Chondrocyte (in vitro differentiated cells): ENCODE measurements at regions not wholly inside any gene's neighbourhood (a gene's known extent, or its start where the extent isn't known, plus 50 kb on each side); places are given as distances from the start of the nearest gene placed in this dataset.
"Not testable (repeated sequence)": the region's sequence is repeated elsewhere in the genome, so short reads cannot be mapped to it uniquely, and the experiment has no call there.

Experiments used
- DNase-seq: peaks from one replicate; pipeline ENCODE4 v3.0.0; 2021; ENCODE audit warnings: mixed read lengths, low spot score
- H3K27ac Mint-ChIP-seq: one replicate; pipeline ENCODE4 v1.8.0; 2021; ENCODE audit warnings: mild to moderate bottlenecking, moderate library complexity, mixed read lengths; ENCODE audit not compliant: unreplicated experiment
- H3K27me3 Mint-ChIP-seq: 2 replicates; pipeline ENCODE4 v1.8.0; 2021; ENCODE audit warnings: low read depth, mixed read lengths
- H3K36me3 Mint-ChIP-seq: 2 replicates; pipeline ENCODE4 v1.8.0; 2021; ENCODE audit warnings: low read depth, mixed read lengths
- H3K4me1 Mint-ChIP-seq: 2 replicates; pipeline ENCODE4 v1.8.0; 2021; ENCODE audit warnings: low read depth, mild to moderate bottlenecking, mixed read lengths
- H3K4me3 Mint-ChIP-seq: one replicate; pipeline ENCODE4 v1.8.0; 2021; ENCODE audit warnings: mild to moderate bottlenecking, moderate library complexity, mixed read lengths; ENCODE audit not compliant: unreplicated experiment
- H3K9me3 Mint-ChIP-seq: 2 replicates; pipeline ENCODE4 v1.8.0; 2021; ENCODE audit warnings: low read depth, mixed read lengths
- TF ChIP-seq, protein P1 (sequence below): fragments of 200-600 bp; sonication (generic); IDR thresholded peaks from 2 replicates; pipeline ENCODE4 v1.5.0; 2021; ENCODE audit warnings: antibody characterized with exemption, mild to moderate bottlenecking, moderate library complexity

DNA sequence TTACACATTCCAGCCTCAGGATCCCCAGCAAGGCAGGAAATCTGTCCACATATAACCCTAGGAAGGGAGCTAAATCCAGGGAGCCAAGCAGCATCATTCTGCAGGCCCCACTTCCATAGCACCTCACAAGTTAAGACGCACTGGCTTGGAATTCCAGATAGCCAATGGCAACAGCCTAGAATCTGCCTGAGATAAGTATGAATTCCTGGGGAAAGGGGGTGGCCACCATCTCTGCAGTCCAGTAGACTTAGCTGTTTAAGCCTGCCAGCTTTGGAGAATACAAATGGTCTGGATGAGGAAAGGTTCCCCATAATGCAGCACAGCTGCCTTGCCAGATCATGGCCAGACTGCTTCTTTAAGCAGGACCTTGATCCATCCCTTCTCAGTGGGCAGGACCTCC, 179.4 kb upstream of the PRSS1 start:
- no peak for DNase-seq
- peaks cover 13% of the 10 kb centered on the region for H3K9me3 Mint-ChIP-seq
- H3K27ac Mint-ChIP-seq: no peak overlapping the region
- peaks cover 2% of the 10 kb centered on the region for H3K36me3 Mint-ChIP-seq
- H3K4me3 Mint-ChIP-seq: no peak overlapping the region
- TF ChIP-seq, protein P1, sequence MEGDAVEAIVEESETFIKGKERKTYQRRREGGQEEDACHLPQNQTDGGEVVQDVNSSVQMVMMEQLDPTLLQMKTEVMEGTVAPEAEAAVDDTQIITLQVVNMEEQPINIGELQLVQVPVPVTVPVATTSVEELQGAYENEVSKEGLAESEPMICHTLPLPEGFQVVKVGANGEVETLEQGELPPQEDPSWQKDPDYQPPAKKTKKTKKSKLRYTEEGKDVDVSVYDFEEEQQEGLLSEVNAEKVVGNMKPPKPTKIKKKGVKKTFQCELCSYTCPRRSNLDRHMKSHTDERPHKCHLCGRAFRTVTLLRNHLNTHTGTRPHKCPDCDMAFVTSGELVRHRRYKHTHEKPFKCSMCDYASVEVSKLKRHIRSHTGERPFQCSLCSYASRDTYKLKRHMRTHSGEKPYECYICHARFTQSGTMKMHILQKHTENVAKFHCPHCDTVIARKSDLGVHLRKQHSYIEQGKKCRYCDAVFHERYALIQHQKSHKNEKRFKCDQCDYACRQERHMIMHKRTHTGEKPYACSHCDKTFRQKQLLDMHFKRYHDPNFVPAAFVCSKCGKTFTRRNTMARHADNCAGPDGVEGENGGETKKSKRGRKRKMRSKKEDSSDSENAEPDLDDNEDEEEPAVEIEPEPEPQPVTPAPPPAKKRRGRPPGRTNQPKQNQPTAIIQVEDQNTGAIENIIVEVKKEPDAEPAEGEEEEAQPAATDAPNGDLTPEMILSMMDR: no peak
- no peaks in the 10 kb centered on the region for H3K27me3 Mint-ChIP-seq
- H3K4me1 Mint-ChIP-seq: peaks cover 16% of the 10 kb centered on the region

DNA sequence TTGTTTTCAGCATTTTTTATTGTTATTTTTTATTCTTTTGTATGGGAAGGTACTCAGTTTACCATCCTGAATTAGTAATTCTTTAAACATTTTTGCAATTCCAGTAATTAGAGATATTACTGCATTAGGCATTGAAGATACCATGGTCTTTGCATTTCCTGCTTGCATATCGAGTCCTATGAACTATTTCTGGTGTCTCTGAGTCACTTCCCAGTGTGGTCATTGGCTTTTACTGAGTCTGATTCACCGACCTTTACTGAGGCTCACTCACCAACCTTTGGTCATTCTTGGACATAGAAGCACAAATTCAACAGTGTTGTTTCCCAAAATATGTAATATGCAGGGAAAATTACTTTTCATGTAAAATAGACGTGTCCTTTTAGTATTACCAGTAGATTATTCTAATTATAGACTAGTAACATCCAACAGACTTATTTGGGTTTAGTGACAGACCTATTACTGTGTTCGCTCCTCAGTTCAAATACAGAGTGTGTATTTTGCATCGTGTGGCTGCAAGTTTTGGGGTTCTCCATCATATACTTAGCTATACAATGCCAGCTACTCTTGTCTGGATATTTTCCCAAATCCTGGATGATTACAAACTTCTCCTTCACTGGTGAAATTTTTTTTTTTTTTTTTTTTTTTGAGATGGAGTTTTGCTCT, 180.7 kb upstream of the PRSS1 start:
- Mint-ChIP-seq H3K36me3 (peaks cover 2% of the 10 kb centered on the region), H3K4me3 (no peak overlapping the region), H3K27me3 (no peaks in the 10 kb centered on the region), H3K4me1 (peaks cover 24% of the 10 kb centered on the region), H3K27ac (peak overlapping the region; percentile 42), H3K9me3 (peaks cover 13% of the 10 kb centered on the region)
- no peak for DNase-seq
- TF ChIP-seq, protein P1: no peak

DNA sequence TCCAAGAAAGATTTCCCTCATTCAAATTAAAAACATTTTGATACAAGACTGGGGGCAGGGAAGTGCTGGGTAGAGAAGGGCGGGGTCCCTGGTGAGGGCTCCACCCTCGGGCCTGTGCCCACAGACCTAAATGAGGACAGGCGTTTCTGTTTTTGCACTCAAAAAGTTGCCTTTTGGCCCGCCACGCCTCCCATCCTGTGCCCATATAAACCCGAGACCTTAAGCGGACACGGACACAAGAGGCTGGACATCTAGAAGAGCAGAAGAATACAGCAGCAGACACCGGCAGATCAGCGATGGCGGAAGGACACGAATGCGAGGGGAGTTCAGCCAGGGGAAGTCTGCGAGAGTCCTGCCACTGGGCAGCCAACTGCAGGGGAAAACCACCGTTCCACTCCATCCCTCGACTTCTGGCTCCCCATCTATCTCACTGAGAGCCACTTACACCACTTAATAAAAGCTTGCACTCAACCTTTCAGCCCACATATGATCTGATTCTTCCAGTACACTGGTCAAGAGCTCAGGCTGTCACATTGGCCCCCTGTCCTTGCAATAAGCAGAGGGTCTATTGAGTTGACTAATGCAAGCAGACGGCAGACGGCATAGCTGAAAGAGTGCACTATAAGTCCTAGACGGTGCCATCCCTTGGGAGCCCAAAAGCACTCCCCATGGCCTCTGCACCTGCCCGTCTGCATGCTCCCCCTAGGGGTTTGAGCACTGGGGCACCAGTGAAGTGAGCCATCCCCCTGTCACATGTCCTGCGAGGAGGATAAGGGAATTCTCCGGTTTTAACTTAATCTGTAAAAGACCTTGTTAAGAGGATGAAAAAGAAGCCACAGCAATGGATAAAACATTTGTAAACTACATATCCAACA, 181.8 kb upstream of the PRSS1 start:
- H3K36me3 Mint-ChIP-seq: peaks cover 1% of the 10 kb centered on the region
- TF ChIP-seq, protein P1: no peak
- H3K9me3 Mint-ChIP-seq: peaks cover 6% of the 10 kb centered on the region
- H3K4me1 Mint-ChIP-seq: peaks cover 30% of the 10 kb centered on the region
- no peak for DNase-seq
- H3K27ac Mint-ChIP-seq: no peak overlapping the region
- no peaks in the 10 kb centered on the region for H3K27me3 Mint-ChIP-seq
- no peak overlapping the region for H3K4me3 Mint-ChIP-seq

DNA sequence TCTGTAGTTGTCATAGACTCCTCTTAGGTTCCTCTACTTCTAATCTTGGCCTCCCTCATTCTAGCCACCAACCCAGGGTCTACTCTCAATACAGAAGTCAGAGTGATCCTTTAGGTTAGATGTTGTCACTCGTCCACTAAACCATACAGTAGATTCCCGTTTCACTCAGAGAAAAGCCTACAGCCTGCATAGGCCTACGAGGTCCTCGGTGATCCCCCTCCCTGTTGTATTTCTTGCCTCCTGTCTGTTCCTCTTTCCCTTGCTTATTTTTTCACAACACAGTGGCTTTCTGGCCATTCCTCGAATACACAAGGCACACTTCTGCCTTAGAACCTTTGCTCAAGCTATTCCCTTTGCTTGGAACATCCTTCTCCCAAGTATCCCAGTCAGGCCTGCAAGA, 183.0 kb upstream of the PRSS1 start:
- peaks cover 36% of the 10 kb centered on the region for H3K4me1 Mint-ChIP-seq
- TF ChIP-seq, protein P1: no peak

DNA sequence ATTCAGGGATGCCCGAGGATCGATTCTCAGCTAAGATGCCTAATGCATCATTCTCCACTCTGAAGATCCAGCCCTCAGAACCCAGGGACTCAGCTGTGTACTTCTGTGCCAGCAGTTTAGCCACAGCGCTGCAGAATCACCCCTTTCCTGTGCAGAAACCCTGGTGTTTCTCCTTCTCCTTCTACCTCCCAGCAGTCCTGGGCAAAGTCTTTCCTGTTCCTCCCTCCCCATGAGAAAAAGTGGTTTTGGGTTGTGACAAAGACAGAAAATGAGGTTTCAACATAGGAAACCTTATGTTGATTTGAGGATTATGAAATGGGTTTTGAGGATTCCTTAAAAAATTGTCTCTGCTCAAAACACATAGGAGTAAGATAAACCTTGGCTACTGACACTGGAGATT, 185.1 kb upstream of the PRSS1 start:
- H3K4me3 Mint-ChIP-seq, DNase-seq, H3K27me3 Mint-ChIP-seq, H3K9me3 Mint-ChIP-seq, H3K27ac Mint-ChIP-seq, H3K36me3 Mint-ChIP-seq: not testable (repeated sequence)
- H3K4me1 Mint-ChIP-seq: peaks cover 49% of the 10 kb centered on the region

More for the DNA sequence above, 183.0 kb upstream of the PRSS1 start:
- H3K27me3 Mint-ChIP-seq: no peaks in the 10 kb centered on the region
- H3K9me3 Mint-ChIP-seq: peaks cover 3% of the 10 kb centered on the region
- no peak overlapping the region for H3K27ac Mint-ChIP-seq
- no peak overlapping the region for H3K4me3 Mint-ChIP-seq
- H3K36me3 Mint-ChIP-seq: no peaks in the 10 kb centered on the region
- DNase-seq: no peak
